Liver (tissue), 7 donors: ENCODE measurements at regions not wholly inside any gene's neighbourhood (a gene's known extent, or its start where the extent isn't known, plus 50 kb on each side); places are given as distances from the start of the nearest gene placed in this dataset.

Experiments used
- DNase-seq: peaks from one replicate; pipeline ENCODE4 v3.0.0-alpha.2; 2017; ENCODE audit warnings: low spot score
- H3K27ac ChIP-seq, 2 donors: one replicate each; pipeline ENCODE4 v1.7.0; 2013; ENCODE audit warnings: inconsistent platforms in 2 of 2, low read length in 2 of 2, control low read depth in 1 of 2, low read depth in 1 of 2, mild to moderate bottlenecking in 1 of 2
- H3K27me3 ChIP-seq, 4 donors: one replicate each; pipeline versions ENCODE4 v1.6.1 to v1.7.0; 2013; ENCODE audit warnings: low read length in 3 of 4, inconsistent platforms in 1 of 4, mild to moderate bottlenecking in 1 of 4, moderate library complexity in 1 of 4; ENCODE audit not compliant: control insufficient read depth in 4 of 4, insufficient read depth in 4 of 4
- H3K36me3 ChIP-seq, 4 donors: one replicate each; pipeline versions ENCODE4 v1.6.1 to v1.7.0; 2013; ENCODE audit warnings: low read length in 3 of 4, mild to moderate bottlenecking in 3 of 4, low read depth in 1 of 4, moderate library complexity in 1 of 4; ENCODE audit not compliant: control insufficient read depth in 4 of 4, insufficient read depth in 3 of 4
- H3K4me1 ChIP-seq, 4 donors: one replicate each; pipeline versions ENCODE4 v1.6.1 to v1.7.0; 2013; ENCODE audit warnings: low read length in 3 of 4, mild to moderate bottlenecking in 3 of 4, moderate library complexity in 1 of 4; ENCODE audit not compliant: control insufficient read depth in 4 of 4, insufficient read depth in 4 of 4
- H3K4me3 ChIP-seq, 3 donors: one replicate each; pipeline versions ENCODE4 v1.6.1 to v1.7.0; 2013; ENCODE audit warnings: low read length in 3 of 3, control low read depth in 1 of 3, low read depth in 1 of 3, mild to moderate bottlenecking in 1 of 3
- H3K9ac ChIP-seq, 2 donors: one replicate each; pipeline ENCODE4 v1.7.0; 2013; ENCODE audit warnings: low read length in 2 of 2, mild to moderate bottlenecking in 2 of 2, moderate library complexity in 2 of 2, control low read depth in 1 of 2, low read depth in 1 of 2
- H3K9me3 ChIP-seq, 4 donors: one replicate each; pipeline versions ENCODE4 v1.6.1 to v1.7.0; 2013; ENCODE audit warnings: low read length in 3 of 4; ENCODE audit not compliant: control insufficient read depth in 4 of 4
- EGR1 ChIP-seq, 2 donors: IDR thresholded peaks; 2 replicates each; pipeline ENCODE4 v1.6.1; 2016 to 2018; ENCODE audit warnings: antibody characterized with exemption in 2 of 2, low read depth in 2 of 2
- FOXA1 ChIP-seq: IDR thresholded peaks from 2 replicates; pipeline ENCODE4 v1.6.1; 2016; ENCODE audit warnings: antibody characterized with exemption
- FOXA2 ChIP-seq: IDR thresholded peaks from 2 replicates; pipeline ENCODE4 v1.6.1; 2016; ENCODE audit warnings: antibody characterized with exemption
- GABPA ChIP-seq, 2 donors: IDR thresholded peaks in 1 of 2; conservative IDR thresholded peaks in 1 of 2; 2 replicates each; pipeline ENCODE4 v1.6.1; 2016; ENCODE audit warnings: antibody characterized with exemption in 2 of 2, mild to moderate bottlenecking in 1 of 2, moderate library complexity in 1 of 2
- HNF4A ChIP-seq, 2 donors: conservative IDR thresholded peaks; 2 replicates each; pipeline ENCODE4 v1.6.1; 2016; ENCODE audit warnings: antibody characterized with exemption in 2 of 2, mild to moderate bottlenecking in 2 of 2
- HNF4G ChIP-seq: IDR thresholded peaks from 2 replicates; pipeline ENCODE4 v1.6.1; 2016; ENCODE audit warnings: antibody characterized with exemption
- JUND ChIP-seq, 2 donors: IDR thresholded peaks; 2 replicates each; pipeline ENCODE4 v1.6.1; 2016; ENCODE audit warnings: antibody characterized with exemption in 2 of 2
- MAX ChIP-seq: IDR thresholded peaks from 2 replicates; pipeline ENCODE4 v1.6.1; 2016; ENCODE audit warnings: antibody characterized with exemption
- NR2F2 ChIP-seq: IDR thresholded peaks from 2 replicates; pipeline ENCODE4 v1.6.1; 2016; ENCODE audit warnings: antibody characterized with exemption
- RAD21 ChIP-seq, 2 donors: IDR thresholded peaks; 2 replicates each; pipeline ENCODE4 v1.6.1; 2016; ENCODE audit warnings: antibody characterized with exemption in 2 of 2, mild to moderate bottlenecking in 2 of 2
- REST ChIP-seq: IDR thresholded peaks from 2 replicates; pipeline ENCODE4 v1.6.1; 2016; ENCODE audit warnings: antibody characterized with exemption, mild to moderate bottlenecking
- RXRA ChIP-seq, 2 donors: IDR thresholded peaks; 2 replicates each; pipeline ENCODE4 v1.6.1; 2017 to 2018; ENCODE audit warnings: antibody characterized with exemption in 2 of 2, mild to moderate bottlenecking in 1 of 2
- SP1 ChIP-seq: IDR thresholded peaks from 2 replicates; pipeline ENCODE4 v1.6.1; 2018; ENCODE audit warnings: antibody characterized with exemption, mild to moderate bottlenecking
- TAF1 ChIP-seq: conservative IDR thresholded peaks from 2 replicates; pipeline ENCODE4 v1.6.1; 2016; ENCODE audit warnings: antibody characterized with exemption, mild to moderate bottlenecking
- YY1 ChIP-seq: IDR thresholded peaks from 2 replicates; pipeline ENCODE4 v1.6.1; 2016; ENCODE audit warnings: antibody characterized with exemption, mild to moderate bottlenecking
- WGBS: extraction: QIAGEN DNeasy Blood & Tissue Kit; methylation state at CpG from one replicate; pipeline ENCODE4 v1.1.7; 2013; 5-methylcytosine and 5-hydroxymethylcytosine counted together
- TF ChIP-seq, protein P1 (sequence below): IDR thresholded peaks from 2 replicates; pipeline ENCODE4 v1.6.1; 2016; ENCODE audit warnings: antibody characterized with exemption
- TF ChIP-seq, protein P2 (sequence below): IDR thresholded peaks from 2 replicates; pipeline ENCODE4 v1.6.1; 2016; ENCODE audit warnings: antibody characterized with exemption
- donor health status: healthy.
- donor health status: healthy.
- donor health status: healthy.
- donor health status: healthy.

GRCh38 chrX:113408843-113409242 lies 568.2 kb upstream of the AMOT start:
- no peaks in the 10 kb centered on the region for H3K4me1 ChIP-seq
- TF ChIP-seq MAX (no peak), NR2F2 (no peak), RXRA (IDR thresholded peaks at IDR 0.05) (no peak), FOXA2 (no peak), JUND (IDR thresholded peaks at IDR 0.05) (no peak), TAF1 (no peak), REST (no peak), HNF4A (conservative IDR thresholded peaks at IDR 0.05) (no peak), EGR1 (IDR thresholded peaks at IDR 0.05; ENCODE audit: low read depth in 2 of 2) (no peak), GABPA (IDR thresholded peaks at IDR 0.05 in 1 of 2, conservative IDR thresholded peaks at IDR 0.05 in 1 of 2) (no peak)
- TF ChIP-seq, protein P1, sequence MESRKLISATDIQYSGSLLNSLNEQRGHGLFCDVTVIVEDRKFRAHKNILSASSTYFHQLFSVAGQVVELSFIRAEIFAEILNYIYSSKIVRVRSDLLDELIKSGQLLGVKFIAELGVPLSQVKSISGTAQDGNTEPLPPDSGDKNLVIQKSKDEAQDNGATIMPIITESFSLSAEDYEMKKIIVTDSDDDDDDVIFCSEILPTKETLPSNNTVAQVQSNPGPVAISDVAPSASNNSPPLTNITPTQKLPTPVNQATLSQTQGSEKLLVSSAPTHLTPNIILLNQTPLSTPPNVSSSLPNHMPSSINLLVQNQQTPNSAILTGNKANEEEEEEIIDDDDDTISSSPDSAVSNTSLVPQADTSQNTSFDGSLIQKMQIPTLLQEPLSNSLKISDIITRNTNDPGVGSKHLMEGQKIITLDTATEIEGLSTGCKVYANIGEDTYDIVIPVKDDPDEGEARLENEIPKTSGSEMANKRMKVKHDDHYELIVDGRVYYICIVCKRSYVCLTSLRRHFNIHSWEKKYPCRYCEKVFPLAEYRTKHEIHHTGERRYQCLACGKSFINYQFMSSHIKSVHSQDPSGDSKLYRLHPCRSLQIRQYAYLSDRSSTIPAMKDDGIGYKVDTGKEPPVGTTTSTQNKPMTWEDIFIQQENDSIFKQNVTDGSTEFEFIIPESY, result no peak
- no peak overlapping the region for H3K27ac ChIP-seq
- DNase-seq, result no peak
- H3K9me3 ChIP-seq, result no peaks in the 10 kb centered on the region
- H3K9ac ChIP-seq, result no peak overlapping the region
- H3K36me3 ChIP-seq, result no peaks in the 10 kb centered on the region
- H3K4me3 ChIP-seq, result no peak overlapping the region
- no peaks in the 10 kb centered on the region for H3K27me3 ChIP-seq
- WGBS, result 89% methylated on average over 3 of the region's 3 CpGs

DNA sequence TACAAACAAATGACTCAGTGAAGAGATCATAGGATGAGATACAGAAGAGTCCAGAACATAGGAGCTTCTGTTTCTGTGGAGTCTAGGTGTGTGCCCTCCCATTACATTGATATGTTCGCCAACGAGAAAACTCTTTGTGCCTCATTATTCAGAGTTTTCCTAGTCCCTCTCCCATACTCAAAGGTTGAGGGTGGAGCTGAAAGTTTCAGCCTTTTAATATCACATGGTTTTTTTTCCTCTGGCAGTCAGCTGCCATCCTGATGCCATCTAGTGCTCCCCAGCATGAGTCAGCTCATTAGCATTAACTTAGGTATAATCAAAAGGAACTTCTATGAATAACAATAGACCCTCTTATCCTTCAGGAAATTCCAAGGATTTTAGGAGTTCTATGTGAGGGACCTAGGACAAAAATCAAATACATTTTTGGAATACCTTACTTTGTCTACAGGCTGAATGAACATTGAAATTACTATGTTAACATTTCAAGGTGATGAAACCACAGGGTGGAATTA lies 559.6 kb upstream of the AMOT start:
- no peaks in the 10 kb centered on the region for H3K4me1 ChIP-seq
- no peak overlapping the region for H3K4me3 ChIP-seq
- DNase-seq, result no peak
- no peak overlapping the region for H3K27ac ChIP-seq
- no peaks in the 10 kb centered on the region for H3K9me3 ChIP-seq
- no peak overlapping the region for H3K9ac ChIP-seq
- 89% methylated on average over 2 of the region's 2 CpGs for WGBS
- TF ChIP-seq FOXA2 (no peak), MAX (no peak), HNF4G (no peak), YY1 (no peak), FOXA1 (no peak), RAD21 (IDR thresholded peaks at IDR 0.05) (no peak), JUND (IDR thresholded peaks at IDR 0.05) (no peak), SP1 (no peak), HNF4A (conservative IDR thresholded peaks at IDR 0.05) (no peak), RXRA (IDR thresholded peaks at IDR 0.05) (no peak)
- TF ChIP-seq, protein P2, sequence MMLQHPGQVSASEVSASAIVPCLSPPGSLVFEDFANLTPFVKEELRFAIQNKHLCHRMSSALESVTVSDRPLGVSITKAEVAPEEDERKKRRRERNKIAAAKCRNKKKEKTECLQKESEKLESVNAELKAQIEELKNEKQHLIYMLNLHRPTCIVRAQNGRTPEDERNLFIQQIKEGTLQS, result no peak
- TF ChIP-seq, protein P1, result no peak
- peaks cover 0 to 3% (median 0%) of the 10 kb centered on the region in 4 donors for H3K27me3 ChIP-seq
- no peaks in the 10 kb centered on the region for H3K36me3 ChIP-seq
